GM18909 (cell line): ENCODE measurements at regions not wholly inside any gene's neighbourhood (a gene's known extent, or its start where the extent isn't known, plus 50 kb on each side); places are given as distances from the start of the nearest gene placed in this dataset.
"Not testable (repeated sequence)": the region's sequence is repeated elsewhere in the genome, so short reads cannot be mapped to it uniquely, and the experiment has no call there.

Experiments
- ATAC-seq: cut with Tn5 transposase; IDR thresholded peaks from one replicate; pipeline ENCODE4 v1.9.1; 2021; ENCODE audit warnings: mild to moderate bottlenecking; ENCODE audit not compliant: unreplicated experiment, poor library complexity

DNA sequence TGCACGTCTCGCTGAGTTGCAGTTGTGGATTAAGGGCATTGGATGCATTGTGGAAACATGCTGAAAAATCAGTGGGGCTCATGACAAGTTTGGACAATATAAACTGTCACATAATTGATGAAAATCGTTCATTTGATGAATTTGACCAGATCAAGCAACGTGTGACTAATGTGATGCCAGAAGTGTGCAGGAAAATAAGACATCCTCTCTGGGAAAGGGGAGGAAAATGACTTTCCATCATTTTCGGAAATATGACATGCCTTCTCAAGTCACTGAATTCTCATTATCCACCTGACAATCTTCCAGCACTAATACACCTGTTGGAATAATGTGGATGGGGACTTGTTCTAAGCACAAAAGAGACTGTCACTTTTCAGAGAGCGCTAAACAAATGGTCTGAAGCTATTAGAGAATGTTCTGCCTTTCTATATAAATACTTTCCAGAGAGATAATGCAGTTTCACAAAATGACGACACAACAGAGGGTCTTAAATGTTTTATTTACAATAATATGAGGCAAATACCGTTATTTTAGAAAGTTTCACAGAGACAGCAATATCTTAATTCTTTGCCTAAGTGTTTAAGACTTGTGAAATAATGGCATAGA lies 1741.9 kb upstream of the RAG2 start:
- ATAC-seq: no peak

DNA sequence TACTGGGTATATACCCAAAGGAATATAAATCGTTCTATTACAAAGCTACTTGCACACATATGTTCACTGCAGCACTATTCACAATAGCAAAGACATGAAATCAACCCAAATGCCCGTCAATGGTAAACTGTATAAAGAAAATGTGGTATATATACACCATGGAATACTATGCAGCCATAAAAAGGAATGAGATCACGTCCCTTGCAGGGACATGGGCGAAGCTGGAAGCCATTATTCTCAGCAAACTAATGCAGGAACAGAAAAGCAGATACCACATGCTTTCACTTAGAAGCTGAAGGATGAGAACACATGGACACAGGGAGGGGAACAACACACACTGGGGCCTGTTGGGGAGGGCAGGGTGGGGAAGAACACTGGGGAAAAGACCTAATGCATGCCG lies 1740.0 kb upstream of the RAG2 start:
- ATAC-seq: not testable (repeated sequence)

DNA sequence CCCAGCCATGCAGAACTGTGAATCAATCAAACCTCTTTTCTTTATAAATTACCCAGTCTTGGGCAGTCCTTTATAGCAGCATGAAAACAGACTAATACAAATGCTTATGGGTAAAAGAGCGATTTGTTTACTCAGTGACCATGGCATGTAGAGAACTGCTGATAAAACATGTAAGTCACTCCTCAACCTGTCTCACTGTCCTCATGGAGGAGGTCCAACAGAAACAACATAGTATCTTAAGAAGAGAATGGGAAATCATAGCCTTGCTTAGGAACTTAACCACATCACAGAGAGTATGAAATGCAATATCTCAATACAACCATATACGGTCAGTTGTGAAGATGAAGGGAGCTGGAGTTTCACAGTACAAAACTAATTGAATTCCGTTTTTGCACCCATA lies 1734.0 kb upstream of the RAG2 start:
- no peak for ATAC-seq

DNA sequence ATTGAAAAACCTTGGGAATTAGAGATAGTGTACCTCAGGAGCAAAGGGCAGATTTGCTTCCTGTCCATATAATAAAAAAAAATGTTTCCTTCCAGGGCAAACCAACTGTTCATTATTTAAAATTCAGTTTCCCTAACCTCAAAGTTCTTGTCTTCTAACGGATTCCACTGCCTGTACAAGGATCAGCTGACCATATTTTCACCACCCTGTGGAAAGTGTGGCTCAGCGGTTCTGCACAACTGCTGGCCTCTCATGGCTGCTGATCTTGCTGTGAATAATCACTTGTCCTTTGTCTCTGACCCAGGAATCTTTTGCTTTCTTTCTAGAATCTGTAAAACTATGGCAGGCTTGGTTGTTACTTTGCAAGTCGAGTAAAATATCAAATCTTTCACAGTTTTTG lies 1732.5 kb upstream of the RAG2 start:
- ATAC-seq: no peak

DNA sequence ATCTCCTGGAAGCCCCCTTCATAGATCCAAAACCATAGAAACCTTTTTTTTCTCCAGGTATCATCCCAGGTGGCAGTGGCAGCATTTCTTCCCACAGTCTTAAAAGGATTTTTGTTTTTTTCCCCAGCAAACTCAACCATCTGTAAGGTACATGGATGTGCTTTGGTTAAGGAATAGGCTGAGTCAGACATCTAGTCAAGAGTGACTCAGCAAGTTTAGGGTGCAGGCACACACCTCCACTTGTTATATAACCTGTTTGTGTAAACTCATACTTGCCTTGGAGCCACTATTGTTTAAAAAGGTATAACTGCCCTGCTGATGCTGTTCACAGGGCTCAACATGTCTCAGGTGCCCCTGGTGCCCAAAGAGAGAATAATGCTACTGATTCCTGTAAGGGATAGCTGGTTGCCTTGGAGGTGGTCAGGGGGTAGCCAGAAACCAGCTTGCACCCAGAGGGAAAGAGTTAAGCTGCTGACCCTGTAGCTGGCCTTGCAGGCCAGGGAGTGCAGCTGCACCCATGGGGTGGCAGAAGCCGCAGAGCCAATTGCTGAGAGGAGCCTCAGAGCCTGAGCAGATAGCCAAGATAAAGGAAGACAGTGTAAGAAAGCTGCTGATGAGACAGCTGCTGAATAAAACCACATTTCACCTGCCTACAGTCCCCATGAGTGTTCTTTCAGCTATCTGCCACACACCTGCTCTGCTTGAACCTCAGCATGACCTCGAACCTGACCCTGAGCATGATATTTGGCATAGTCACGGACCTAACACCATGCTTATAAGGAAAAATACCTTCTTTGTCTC lies 1726.1 kb upstream of the RAG2 start:
- ATAC-seq: no peak

DNA sequence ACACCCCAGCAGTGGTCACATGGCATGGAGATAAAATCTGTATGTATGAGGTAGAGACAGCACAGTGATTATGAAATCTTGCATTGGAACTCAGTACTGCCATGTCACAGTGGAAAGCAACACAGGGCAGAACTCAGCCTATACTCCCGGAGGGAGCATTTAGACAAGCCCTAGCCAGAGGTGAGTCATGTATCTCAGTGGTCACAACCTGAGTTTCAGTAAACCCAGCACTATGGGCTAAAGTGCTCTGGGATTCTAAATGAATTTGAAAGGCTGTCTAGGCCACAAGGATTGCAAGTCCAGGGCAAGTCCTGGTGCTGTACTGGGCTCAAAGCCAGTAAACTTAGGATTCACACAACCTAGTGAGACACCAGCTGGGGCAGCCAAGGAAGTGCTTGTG lies 1717.1 kb upstream of the RAG2 start:
- ATAC-seq: no peak

DNA sequence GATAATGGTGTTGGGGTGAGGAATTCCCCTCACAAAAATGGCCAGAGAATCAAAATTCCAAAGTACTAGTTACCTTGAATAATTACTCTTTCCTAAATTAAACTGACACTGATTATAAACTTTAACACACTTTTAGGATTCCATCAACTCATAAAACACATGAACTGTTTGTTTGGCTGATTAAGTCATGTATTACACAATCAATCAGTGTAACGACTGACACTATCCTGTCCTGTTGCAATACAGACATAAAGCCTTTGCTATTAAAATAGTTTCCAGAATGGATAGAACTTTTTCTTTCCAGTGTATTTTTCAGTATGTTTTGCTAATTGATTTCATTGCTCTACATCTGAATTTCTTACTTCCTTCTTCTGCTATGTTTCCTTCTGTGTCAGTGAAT lies 1709.4 kb upstream of the RAG2 start:
- ATAC-seq: no peak

DNA sequence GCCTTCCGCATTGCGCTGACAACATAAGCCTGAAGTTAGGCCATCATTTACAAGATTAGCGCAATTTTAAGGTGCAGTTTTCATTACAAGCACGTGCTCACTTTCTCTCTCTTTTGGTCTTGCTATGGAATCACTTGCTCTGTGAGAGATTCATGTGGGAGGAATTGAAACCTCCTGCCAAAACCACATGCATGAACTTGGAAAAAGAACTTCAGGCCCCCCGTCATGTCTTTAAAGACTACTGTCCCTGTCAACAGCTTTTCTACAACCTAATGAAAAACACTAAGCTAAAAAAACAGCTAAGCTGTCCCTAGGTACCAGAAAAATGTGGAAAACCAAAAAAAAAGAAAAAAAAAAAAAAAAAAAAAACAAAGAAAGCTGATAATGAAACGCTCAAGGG lies 1707.6 kb upstream of the RAG2 start:
- ATAC-seq: no peak

DNA sequence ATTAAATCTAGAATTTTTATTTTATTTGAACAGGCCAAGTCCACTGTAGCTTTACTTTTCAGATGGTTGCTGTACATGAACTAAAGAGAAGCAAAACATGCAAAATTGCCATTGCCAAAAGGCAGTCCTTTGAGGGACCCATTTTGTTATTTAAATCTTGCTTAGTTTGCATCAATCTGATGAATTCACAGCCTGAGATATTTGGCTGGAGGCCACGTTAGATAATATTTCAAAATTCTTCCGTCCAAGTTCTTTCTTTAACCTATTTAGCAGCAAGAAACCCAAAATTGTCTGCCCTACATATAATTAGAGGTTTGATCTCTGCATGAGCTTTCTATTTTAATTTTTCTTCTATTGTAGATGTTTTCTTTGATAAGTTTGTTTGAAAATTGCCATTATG lies 1706.9 kb upstream of the RAG2 start:
- ATAC-seq: no peak

DNA sequence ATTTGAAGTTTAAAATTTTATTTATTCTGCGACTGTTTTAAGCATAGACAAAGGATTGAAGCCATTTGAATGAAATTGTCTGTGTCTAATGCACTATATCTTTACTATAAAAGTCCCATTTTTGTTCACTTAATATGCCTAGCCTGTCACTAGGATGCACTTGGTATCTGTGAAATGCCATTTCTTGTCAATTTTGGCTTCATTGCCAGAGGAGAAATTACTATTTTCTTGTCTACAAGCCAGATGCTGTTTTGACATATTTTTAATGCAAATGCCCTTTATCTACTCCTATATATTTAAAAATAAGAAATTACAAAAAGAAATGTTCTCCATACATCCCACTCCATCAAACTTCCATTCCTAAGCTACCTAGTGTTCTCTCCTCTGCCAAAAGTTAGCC lies 1704.5 kb upstream of the RAG2 start:
- no peak for ATAC-seq

DNA sequence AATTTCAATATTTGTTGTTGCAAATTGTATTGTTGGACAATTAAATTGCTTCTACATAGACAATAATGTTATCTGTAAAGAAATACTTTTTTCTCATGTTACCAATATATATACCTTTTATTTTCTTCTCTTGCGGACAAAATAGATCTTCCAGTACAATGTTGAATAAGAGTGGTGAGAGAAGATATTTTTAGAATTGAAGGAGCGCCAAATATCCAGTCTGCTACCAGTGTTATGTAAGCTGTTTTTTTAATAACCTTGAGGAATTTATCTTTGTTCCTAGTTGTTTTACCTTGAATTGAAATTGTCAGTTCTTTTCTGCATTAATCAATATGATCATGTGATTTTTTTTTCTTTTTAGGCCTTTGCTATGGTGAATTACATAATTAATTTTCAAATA lies 1702.5 kb upstream of the RAG2 start:
- ATAC-seq: no peak

DNA sequence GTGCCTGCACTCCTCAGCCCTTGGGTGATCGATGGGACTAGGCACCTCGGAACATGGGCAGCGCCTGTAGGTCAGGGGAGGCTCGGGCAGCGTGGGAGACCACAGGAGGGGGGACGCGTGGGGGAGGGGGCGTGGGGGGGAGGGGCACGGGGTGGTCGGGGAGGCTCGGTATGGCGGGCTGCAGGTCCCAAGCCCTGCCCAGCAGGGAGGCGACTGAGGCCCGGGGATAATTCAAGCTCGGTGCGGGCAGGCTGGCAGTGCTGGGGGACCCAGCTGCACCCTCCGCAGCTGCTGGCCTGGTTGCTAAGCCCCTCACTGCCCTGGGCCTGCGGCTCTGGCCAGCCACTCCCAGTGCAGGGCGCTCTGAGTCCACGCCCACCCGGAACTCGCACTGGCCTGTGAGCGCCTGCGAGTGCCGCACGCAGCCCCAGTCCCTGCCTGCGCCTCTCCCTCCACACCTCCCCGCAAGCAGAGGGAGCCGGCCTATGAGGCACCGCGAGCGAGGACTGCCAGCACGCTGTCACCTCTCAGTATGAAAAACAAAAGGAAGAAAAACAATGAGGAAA lies 1698.3 kb upstream of the RAG2 start:
- ATAC-seq: no peak

DNA sequence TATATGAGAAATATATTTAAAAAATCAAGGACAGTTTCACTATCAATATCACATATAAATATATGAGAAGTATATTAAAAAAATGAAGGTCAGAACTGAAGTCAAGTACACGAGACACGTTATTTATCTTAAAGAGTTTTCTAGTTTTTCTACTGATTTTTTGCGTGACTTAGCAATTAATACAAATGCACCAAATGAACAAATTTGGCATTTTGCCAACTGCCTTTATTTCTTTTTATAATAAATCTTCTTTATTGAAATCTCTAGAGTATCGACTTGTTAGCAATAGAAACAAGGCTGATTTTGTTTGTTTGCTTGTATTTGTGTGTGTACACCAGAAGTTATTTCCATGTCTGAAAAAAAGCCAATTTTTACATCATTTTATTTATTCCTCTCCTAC lies 1684.7 kb upstream of the RAG2 start:
- no peak for ATAC-seq

DNA sequence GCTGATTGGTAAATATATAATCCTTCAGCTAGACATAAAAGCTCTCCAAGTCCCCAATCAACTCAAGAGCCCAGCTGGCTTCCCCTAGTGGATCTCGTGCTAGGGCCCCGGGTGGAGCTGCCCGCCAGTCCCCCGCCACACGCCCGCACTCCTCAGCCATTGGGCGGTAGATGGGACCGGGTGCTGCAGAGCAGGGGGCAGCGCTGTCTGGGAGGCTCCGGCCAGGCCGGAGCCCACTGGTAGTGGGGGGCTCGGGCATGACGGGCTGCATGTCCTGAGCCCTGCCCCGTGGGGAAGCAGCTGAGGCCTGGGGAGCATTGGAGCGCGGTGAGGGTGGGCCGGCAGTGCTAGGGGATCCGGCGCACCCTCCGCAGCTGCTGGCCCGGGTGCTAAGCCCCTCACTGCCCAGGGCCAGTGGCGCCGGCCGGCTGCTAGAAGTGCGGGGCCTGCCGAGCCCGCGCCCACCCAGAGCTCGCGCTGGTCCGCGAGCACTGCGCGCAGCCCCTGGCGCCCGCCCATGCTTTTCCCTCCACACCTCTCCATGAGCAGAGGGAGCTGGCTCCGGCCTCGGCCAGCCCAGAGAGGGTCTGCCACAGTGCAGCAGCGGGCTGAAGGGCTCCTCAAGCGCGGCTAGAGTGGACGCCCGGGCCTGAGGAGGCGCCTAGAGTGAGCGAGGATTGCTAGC lies 1680.6 kb upstream of the RAG2 start:
- no peak for ATAC-seq

DNA sequence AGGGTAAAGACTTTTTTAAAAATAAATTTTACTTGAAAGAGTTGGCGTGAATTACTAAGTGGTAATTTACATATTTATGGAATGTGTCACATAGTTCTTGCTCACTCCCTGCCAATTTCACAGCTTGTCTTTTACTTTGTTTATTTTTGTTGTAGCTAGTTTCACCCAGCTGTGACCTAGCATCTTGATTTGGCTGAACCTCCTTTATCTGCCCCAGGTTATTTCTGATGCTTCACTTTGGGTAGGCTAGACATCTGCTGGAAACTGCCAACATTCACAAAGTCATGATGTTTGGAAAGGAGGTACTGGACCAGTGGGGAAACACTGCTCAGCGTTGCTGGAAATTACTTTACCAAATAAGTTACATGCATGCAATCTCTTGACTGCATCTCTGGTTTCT lies 1676.0 kb upstream of the RAG2 start:
- ATAC-seq: no peak

DNA sequence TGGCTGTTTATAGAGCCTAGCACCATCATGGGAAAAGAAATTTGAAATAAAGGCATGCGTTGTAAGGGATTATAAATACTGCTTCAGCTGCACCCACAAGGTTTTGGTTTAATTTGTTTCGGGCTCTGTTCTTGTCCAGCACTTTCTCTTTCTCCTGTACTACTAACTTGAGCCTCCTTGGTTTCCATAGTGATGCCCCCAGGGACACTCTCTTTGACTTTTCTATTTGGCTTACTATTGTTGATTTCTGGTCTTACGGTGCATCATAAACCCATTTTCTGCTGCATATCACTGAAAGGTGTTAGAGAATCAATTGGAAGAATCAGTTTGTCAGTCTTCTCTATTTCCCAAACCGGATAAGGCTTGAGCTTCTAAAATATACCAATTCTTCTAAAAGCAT lies 1674.3 kb upstream of the RAG2 start:
- no peak for ATAC-seq

DNA sequence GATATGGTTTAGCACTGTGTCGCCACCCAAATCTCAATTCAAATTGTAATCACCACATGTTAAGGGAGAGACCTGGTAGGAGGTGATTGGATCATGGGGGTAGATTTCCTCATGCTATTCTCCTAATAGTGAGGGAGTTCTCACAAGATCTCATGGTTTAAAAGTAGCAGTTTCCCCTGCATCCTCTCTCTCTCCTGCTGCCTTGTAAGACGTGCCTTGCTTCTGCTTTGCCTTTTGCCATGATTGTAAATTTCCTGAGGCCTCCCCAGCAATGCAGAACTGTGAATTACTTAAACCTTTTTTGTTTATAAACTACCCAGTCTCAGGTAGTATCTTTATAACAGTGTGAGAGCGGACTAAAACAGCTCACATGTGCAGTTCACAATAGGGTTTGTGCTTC lies 1668.7 kb upstream of the RAG2 start:
- ATAC-seq: no peak

DNA sequence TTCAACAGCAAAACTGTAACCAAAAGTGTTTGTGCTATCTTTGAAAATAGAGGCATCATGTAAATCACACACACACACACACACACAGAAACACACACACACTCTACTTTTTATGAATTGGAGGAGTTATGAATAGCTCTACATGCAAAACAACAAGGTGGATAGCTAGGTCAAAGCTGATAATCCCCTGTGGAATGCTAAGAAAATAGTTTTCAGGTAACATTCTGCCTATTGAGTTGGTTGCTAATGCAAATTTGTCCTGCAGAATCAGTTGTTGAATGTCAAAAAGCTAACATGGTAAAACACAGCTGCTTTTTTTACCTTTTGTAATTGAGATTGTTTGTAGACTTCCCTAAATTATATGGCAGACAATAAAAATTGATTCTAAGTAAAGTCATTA lies 1658.4 kb upstream of the RAG2 start:
- no peak for ATAC-seq

DNA sequence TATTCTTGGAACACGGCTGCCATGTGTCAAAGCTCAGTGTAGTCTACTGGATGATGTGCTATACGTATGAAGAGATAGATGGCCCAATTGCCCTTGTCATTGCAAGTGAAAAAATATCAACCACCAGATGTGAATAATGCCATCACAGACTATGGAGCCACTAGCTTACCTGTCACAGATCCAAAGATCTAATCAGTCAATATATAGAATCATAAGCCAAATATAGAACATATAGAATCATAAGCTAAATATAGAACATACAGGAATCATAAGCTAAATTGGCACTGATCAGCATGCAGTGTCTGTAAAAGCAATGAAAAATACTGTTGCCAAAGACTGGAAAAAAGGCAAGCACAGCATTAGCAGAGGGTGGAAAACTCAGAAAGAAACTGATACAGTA lies 1656.9 kb upstream of the RAG2 start:
- no peak for ATAC-seq

DNA sequence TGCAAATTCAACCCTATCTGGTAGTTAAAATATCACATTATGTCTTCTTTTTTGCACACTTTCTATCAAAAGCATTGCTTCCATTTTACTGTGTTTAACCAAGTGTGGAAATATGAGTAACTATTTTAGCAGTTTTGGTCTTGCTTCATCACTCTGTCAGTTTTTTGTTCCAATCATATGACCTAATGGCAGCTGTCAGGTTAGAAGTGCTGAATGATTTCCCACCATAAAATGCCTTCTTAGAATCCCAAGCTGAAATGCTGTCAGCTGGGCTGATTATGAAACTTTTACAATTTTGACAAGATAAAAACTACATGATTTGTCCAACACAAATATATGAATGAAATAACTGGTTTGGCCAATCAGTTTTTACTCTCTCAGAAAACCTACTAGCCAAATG lies 1654.6 kb upstream of the RAG2 start:
- ATAC-seq: no peak

DNA sequence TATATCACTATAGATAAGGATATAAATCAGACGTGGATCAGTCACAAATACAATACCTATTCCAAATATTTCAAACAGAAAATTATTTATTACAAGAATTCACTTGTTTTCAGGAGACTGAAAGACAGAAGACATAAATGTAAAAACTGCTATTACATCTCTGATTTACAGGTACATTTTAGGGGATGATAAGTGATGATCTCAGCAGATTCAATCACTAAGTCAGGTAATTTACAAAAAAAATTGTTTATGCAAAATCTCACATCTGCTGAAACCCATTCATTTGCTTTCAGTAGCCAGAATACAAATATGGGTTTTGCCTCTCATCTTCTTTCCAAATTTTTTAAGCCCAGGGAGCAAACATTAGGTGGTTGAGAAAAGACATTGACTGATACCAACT lies 1648.4 kb upstream of the RAG2 start:
- ATAC-seq: no peak
